ENCODE measurements at regions not wholly inside any gene's neighbourhood (a gene's known extent, or its start where the extent isn't known, plus 50 kb on each side); places are given as distances from the start of the nearest gene placed in this dataset.
"Not testable (repeated sequence)": the region's sequence is repeated elsewhere in the genome, so short reads cannot be mapped to it uniquely, and the experiment has no call there.

- intact Hi-C loops (cut with DNase I) = no loop called here
- Histone ChIP-seq H3K4me1 (ENCODE audit: control insufficient read depth, insufficient read depth, low read length) (no peaks in the 10 kb centered on the region), H3K27ac (ENCODE audit: low read length) (no peak overlapping the region), H3K4me3 (ENCODE audit: low read length) (no peak overlapping the region), H3K9me3 (ENCODE audit: control insufficient read depth, low read length) (no peaks in the 10 kb centered on the region), H3K27me3 (ENCODE audit: control insufficient read depth, insufficient read depth) (no peaks in the 10 kb centered on the region)
- DNase-seq = no peak
- WGBS = 78% methylated on average over 5 of the region's 5 CpGs
- no peak for ATAC-seq
These were observed 223.6 kb upstream of the KIF2A start for GRCh38 chr5:62082370-62082801.

GRCh38 chr5:62083247-62083646, 222.8 kb upstream of the KIF2A start:
- no peaks in the 10 kb centered on the region for H3K27me3 ChIP-seq (ENCODE audit: control insufficient read depth, insufficient read depth)
- H3K4me1 ChIP-seq (ENCODE audit: control insufficient read depth, insufficient read depth, low read length) = no peaks in the 10 kb centered on the region
- DNase-seq = no peak
- no peak for ATAC-seq
- intact Hi-C loops (cut with DNase I) = no loop called here
- no peak overlapping the region for H3K4me3 ChIP-seq (ENCODE audit: low read length)
- 67% methylated on average over 7 of the region's 7 CpGs for WGBS
- no peaks in the 10 kb centered on the region for H3K9me3 ChIP-seq (ENCODE audit: control insufficient read depth, low read length)
- H3K27ac ChIP-seq (ENCODE audit: low read length) = no peak overlapping the region

GRCh38 chr5:62083661-62084060, 222.3 kb upstream of the KIF2A start:
- intact Hi-C loops (cut with DNase I) = no loop called here
- ATAC-seq (no peak), DNase-seq (no peak)
- H3K4me1 ChIP-seq (ENCODE audit: control insufficient read depth, insufficient read depth, low read length) = no peaks in the 10 kb centered on the region
- no peak overlapping the region for H3K4me3 ChIP-seq (ENCODE audit: low read length)
- no peaks in the 10 kb centered on the region for H3K9me3 ChIP-seq (ENCODE audit: control insufficient read depth, low read length)
- no peaks in the 10 kb centered on the region for H3K27me3 ChIP-seq (ENCODE audit: control insufficient read depth, insufficient read depth)
- no peak overlapping the region for H3K27ac ChIP-seq (ENCODE audit: low read length)
- WGBS = 85% methylated on average over 1 of the region's 1 CpG

GRCh38 chr5:62084391-62084790, 221.6 kb upstream of the KIF2A start:
- no peak overlapping the region for H3K27ac ChIP-seq (ENCODE audit: low read length)
- intact Hi-C loops (cut with DNase I) = no loop called here
- ATAC-seq = no peak
- 80% methylated on average over 8 of the region's 8 CpGs for WGBS
- no peaks in the 10 kb centered on the region for H3K27me3 ChIP-seq (ENCODE audit: control insufficient read depth, insufficient read depth)
- H3K4me3 ChIP-seq (ENCODE audit: low read length) = no peak overlapping the region
- no peaks in the 10 kb centered on the region for H3K4me1 ChIP-seq (ENCODE audit: control insufficient read depth, insufficient read depth, low read length)
- H3K9me3 ChIP-seq (ENCODE audit: control insufficient read depth, low read length) = no peaks in the 10 kb centered on the region
- DNase-seq = no peak

GRCh38 chr5:62090953-62091352, 215.1 kb upstream of the KIF2A start:
- ATAC-seq = no peak
- intact Hi-C loops (cut with DNase I) = no loop called here
- no peaks in the 10 kb centered on the region for H3K9me3 ChIP-seq (ENCODE audit: control insufficient read depth, low read length)

GRCh38 chr5:62093411-62093810, 212.6 kb upstream of the KIF2A start:
- 49% methylated on average over 2 of the region's 2 CpGs for WGBS
- no peak for ATAC-seq

More at GRCh38 chr5:62090953-62091352, 215.1 kb upstream of the KIF2A start:
- Histone ChIP-seq H3K4me1 (ENCODE audit: control insufficient read depth, insufficient read depth, low read length) (no peaks in the 10 kb centered on the region), H3K4me3 (ENCODE audit: low read length) (no peak overlapping the region), H3K27ac (ENCODE audit: low read length) (no peak overlapping the region), H3K27me3 (ENCODE audit: control insufficient read depth, insufficient read depth) (no peaks in the 10 kb centered on the region)
- no peak for DNase-seq

GRCh38 chr5:62093976-62094375, 212.0 kb upstream of the KIF2A start:
- intact Hi-C loops (cut with DNase I) = no loop called here
- H3K9me3 ChIP-seq (ENCODE audit: control insufficient read depth, low read length) = no peaks in the 10 kb centered on the region
- no peak overlapping the region for H3K4me3 ChIP-seq (ENCODE audit: low read length)
- no peak overlapping the region for H3K27ac ChIP-seq (ENCODE audit: low read length)
- WGBS = under 1% methylated on average over 3 of the region's 3 CpGs
- H3K27me3 ChIP-seq (ENCODE audit: control insufficient read depth, insufficient read depth) = no peaks in the 10 kb centered on the region
- ATAC-seq (peak; percentile 34 to 69), DNase-seq (peak; percentile 33 to 65 (median 43))
- no peaks in the 10 kb centered on the region for H3K4me1 ChIP-seq (ENCODE audit: control insufficient read depth, insufficient read depth, low read length)

More at GRCh38 chr5:62093411-62093810, 212.6 kb upstream of the KIF2A start:
- Histone ChIP-seq H3K27ac (ENCODE audit: low read length) (no peak overlapping the region), H3K4me1 (ENCODE audit: control insufficient read depth, insufficient read depth, low read length) (no peaks in the 10 kb centered on the region), H3K9me3 (ENCODE audit: control insufficient read depth, low read length) (no peaks in the 10 kb centered on the region), H3K27me3 (ENCODE audit: control insufficient read depth, insufficient read depth) (no peaks in the 10 kb centered on the region), H3K4me3 (ENCODE audit: low read length) (no peak overlapping the region)
- intact Hi-C loops (cut with DNase I) = no loop called here
- DNase-seq = no peak

- Histone ChIP-seq H3K4me3 (ENCODE audit: low read length) (no peak overlapping the region), H3K27ac (ENCODE audit: low read length) (no peak overlapping the region), H3K9me3 (ENCODE audit: control insufficient read depth, low read length) (no peaks in the 10 kb centered on the region), H3K4me1 (ENCODE audit: control insufficient read depth, insufficient read depth, low read length) (no peaks in the 10 kb centered on the region), H3K27me3 (ENCODE audit: control insufficient read depth, insufficient read depth) (no peaks in the 10 kb centered on the region)
- 93% methylated on average over 5 of the region's 5 CpGs for WGBS
- ATAC-seq (no peak), DNase-seq (no peak)
- intact Hi-C loops (cut with DNase I) = no loop called here
These were observed 208.6 kb upstream of the KIF2A start for GRCh38 chr5:62097361-62097760.

GRCh38 chr5:62100201-62100600, 205.8 kb upstream of the KIF2A start:
- WGBS = 66% methylated on average over 4 of the region's 4 CpGs
- Histone ChIP-seq H3K27ac (ENCODE audit: low read length) (no peak overlapping the region), H3K27me3 (ENCODE audit: control insufficient read depth, insufficient read depth) (no peaks in the 10 kb centered on the region), H3K4me3 (ENCODE audit: low read length) (no peak overlapping the region), H3K4me1 (ENCODE audit: control insufficient read depth, insufficient read depth, low read length) (no peaks in the 10 kb centered on the region), H3K9me3 (ENCODE audit: control insufficient read depth, low read length) (no peaks in the 10 kb centered on the region)
- DNase-seq (no peak), ATAC-seq (no peak)
- intact Hi-C loops (cut with DNase I) = no loop called here

GRCh38 chr5:62103863-62104262, 202.1 kb upstream of the KIF2A start:
- H3K4me1 ChIP-seq (ENCODE audit: control insufficient read depth, insufficient read depth, low read length); ATAC-seq; H3K27ac ChIP-seq (ENCODE audit: low read length); intact Hi-C loops (cut with DNase I); H3K9me3 ChIP-seq (ENCODE audit: control insufficient read depth, low read length); DNase-seq; H3K4me3 ChIP-seq (ENCODE audit: low read length); H3K27me3 ChIP-seq (ENCODE audit: control insufficient read depth, insufficient read depth): not testable (repeated sequence)
- WGBS = 88% methylated on average over 4 of the region's 4 CpGs

GRCh38 chr5:62111428-62111827, 194.6 kb upstream of the KIF2A start:
- Histone ChIP-seq H3K27me3 (ENCODE audit: control insufficient read depth, insufficient read depth) (no peaks in the 10 kb centered on the region), H3K4me3 (ENCODE audit: low read length) (no peak overlapping the region), H3K9me3 (ENCODE audit: control insufficient read depth, low read length) (no peaks in the 10 kb centered on the region), H3K27ac (ENCODE audit: low read length) (no peak overlapping the region), H3K4me1 (ENCODE audit: control insufficient read depth, insufficient read depth, low read length) (no peaks in the 10 kb centered on the region)
- ATAC-seq = no peak
- intact Hi-C loops (cut with DNase I) = no loop called here
- no peak for DNase-seq

GRCh38 chr5:62112689-62113228, 193.2 kb upstream of the KIF2A start:
- no peak overlapping the region for H3K4me3 ChIP-seq (ENCODE audit: low read length)
- no peak for DNase-seq
- H3K27ac ChIP-seq (ENCODE audit: low read length) = no peak overlapping the region
- no peak for ATAC-seq
- 61% methylated on average over 2 of the region's 2 CpGs for WGBS
- H3K27me3 ChIP-seq (ENCODE audit: control insufficient read depth, insufficient read depth) = no peaks in the 10 kb centered on the region
- H3K4me1 ChIP-seq (ENCODE audit: control insufficient read depth, insufficient read depth, low read length) = no peaks in the 10 kb centered on the region
- H3K9me3 ChIP-seq (ENCODE audit: control insufficient read depth, low read length) = no peaks in the 10 kb centered on the region
- intact Hi-C loops (cut with DNase I) = no loop called here

Data from right cardiac atrium (tissue), 5 donors.